ENCODE measurements at regions not wholly inside any gene's neighbourhood (a gene's known extent, or its start where the extent isn't known, plus 50 kb on each side); places are given as distances from the start of the nearest gene placed in this dataset.
"Not testable (repeated sequence)": the region's sequence is repeated elsewhere in the genome, so short reads cannot be mapped to it uniquely, and the experiment has no call there.

DNA sequence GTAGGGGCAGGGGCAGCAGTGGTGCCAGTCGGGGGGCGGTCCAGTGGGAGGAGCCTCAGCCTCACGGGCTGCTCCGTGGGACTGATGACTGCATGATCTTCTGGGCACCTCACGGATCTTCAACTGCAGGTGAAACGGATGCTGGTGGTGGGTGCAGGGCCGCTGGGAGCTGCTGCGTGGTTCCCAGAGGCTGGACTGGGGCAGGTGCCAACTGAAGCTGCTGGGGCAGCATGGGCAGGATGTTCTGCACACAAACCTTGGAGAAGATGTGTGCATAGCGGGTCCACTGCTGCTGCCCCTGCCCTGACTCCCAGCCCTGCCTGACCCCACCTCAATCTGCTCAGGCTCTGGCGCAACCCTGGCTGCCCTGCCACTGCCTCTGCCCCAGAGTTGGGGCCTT is 104.2 kb upstream of the TP53BP2 start:
- not testable (repeated sequence) for H3K27ac ChIP-seq (ENCODE audit: low read length); H3K27me3 ChIP-seq (ENCODE audit: low read depth, low read length); H3K4me3 ChIP-seq (ENCODE audit: low read depth in 1 of 2, low read length in 2 of 2); H3K4me1 ChIP-seq (ENCODE audit: control insufficient read depth in 1 of 2, insufficient read depth in 2 of 2, low read length in 2 of 2); H3K9me3 ChIP-seq (ENCODE audit: control insufficient read depth in 1 of 2, low read length in 2 of 2); H3K36me3 ChIP-seq (ENCODE audit: control insufficient read depth in 1 of 2, insufficient read depth in 2 of 2, low read length in 2 of 2)

DNA sequence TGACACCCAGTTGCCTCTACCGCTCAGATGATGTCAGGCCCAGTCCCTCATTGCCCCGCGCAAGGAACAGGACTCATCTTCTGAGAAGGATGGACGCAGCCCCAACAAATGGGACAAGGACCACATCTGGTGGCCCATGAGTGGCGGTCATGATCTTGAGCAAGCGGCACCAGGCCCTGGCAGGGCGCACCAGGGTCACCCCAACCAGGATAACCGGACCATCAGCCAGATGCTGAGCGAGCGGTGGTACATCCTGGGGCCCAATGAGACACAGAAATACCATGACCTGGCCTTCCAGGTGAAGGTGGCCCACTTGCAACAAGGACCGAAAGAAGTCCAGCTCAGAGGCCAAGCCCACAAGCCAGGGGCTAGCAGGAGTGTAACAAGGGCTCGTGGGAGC is 102.3 kb upstream of the TP53BP2 start:
- not testable (repeated sequence) for H3K27ac ChIP-seq (ENCODE audit: low read length); H3K9me3 ChIP-seq (ENCODE audit: control insufficient read depth in 1 of 2, low read length in 2 of 2); H3K27me3 ChIP-seq (ENCODE audit: low read depth, low read length); H3K4me1 ChIP-seq (ENCODE audit: control insufficient read depth in 1 of 2, insufficient read depth in 2 of 2, low read length in 2 of 2); H3K36me3 ChIP-seq (ENCODE audit: control insufficient read depth in 1 of 2, insufficient read depth in 2 of 2, low read length in 2 of 2); H3K4me3 ChIP-seq (ENCODE audit: low read depth in 1 of 2, low read length in 2 of 2)

- H3K27ac ChIP-seq (ENCODE audit: low read length) = not testable (repeated sequence)
Measured at GRCh38 chr1:223936592-223936991, 90.8 kb upstream of the TP53BP2 start.

GRCh38 chr1:223931476-223931875 is 85.7 kb upstream of the TP53BP2 start:
- not testable (repeated sequence) for H3K4me3 ChIP-seq (ENCODE audit: low read depth in 1 of 2, low read length in 2 of 2); H3K9me3 ChIP-seq (ENCODE audit: control insufficient read depth in 1 of 2, low read length in 2 of 2); H3K27ac ChIP-seq (ENCODE audit: low read length); H3K27me3 ChIP-seq (ENCODE audit: low read depth, low read length); H3K36me3 ChIP-seq (ENCODE audit: control insufficient read depth in 1 of 2, insufficient read depth in 2 of 2, low read length in 2 of 2); H3K4me1 ChIP-seq (ENCODE audit: control insufficient read depth in 1 of 2, insufficient read depth in 2 of 2, low read length in 2 of 2)

More at GRCh38 chr1:223936592-223936991, 90.8 kb upstream of the TP53BP2 start:
- H3K27me3 ChIP-seq (ENCODE audit: low read depth, low read length); H3K4me1 ChIP-seq (ENCODE audit: control insufficient read depth in 1 of 2, insufficient read depth in 2 of 2, low read length in 2 of 2); H3K36me3 ChIP-seq (ENCODE audit: control insufficient read depth in 1 of 2, insufficient read depth in 2 of 2, low read length in 2 of 2); H3K4me3 ChIP-seq (ENCODE audit: low read depth in 1 of 2, low read length in 2 of 2); H3K9me3 ChIP-seq (ENCODE audit: control insufficient read depth in 1 of 2, low read length in 2 of 2): not testable (repeated sequence)

DNA sequence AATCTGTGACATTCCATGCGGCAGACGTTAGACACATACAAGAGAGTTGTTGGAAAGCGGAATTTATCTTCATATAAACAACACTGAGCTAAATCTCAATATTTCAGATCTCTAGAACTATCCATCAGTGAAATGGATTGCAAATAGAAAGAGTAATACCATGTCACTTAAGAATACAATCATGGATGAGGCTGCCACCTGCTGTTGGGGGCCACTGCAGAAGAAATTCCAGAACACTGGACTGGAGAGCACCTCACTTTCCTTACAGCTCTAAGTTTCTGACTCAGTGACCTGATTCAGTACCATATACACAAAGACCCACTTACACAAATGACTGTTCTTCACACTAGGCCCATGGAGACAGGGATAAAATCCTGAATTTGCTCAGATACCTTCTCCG is 75.1 kb upstream of the TP53BP2 start:
- not testable (repeated sequence) for H3K4me1 ChIP-seq (ENCODE audit: control insufficient read depth in 1 of 2, insufficient read depth in 2 of 2, low read length in 2 of 2); H3K27ac ChIP-seq (ENCODE audit: low read length); H3K27me3 ChIP-seq (ENCODE audit: low read depth, low read length); H3K9me3 ChIP-seq (ENCODE audit: control insufficient read depth in 1 of 2, low read length in 2 of 2); H3K36me3 ChIP-seq (ENCODE audit: control insufficient read depth in 1 of 2, insufficient read depth in 2 of 2, low read length in 2 of 2); H3K4me3 ChIP-seq (ENCODE audit: low read depth in 1 of 2, low read length in 2 of 2)

GRCh38 chr1:223915476-223915875 is 69.7 kb upstream of the TP53BP2 start:
- H3K36me3 ChIP-seq (ENCODE audit: control insufficient read depth in 1 of 2, insufficient read depth in 2 of 2, low read length in 2 of 2); H3K4me3 ChIP-seq (ENCODE audit: low read depth in 1 of 2, low read length in 2 of 2); H3K27me3 ChIP-seq (ENCODE audit: low read depth, low read length); H3K4me1 ChIP-seq (ENCODE audit: control insufficient read depth in 1 of 2, insufficient read depth in 2 of 2, low read length in 2 of 2); H3K27ac ChIP-seq (ENCODE audit: low read length); H3K9me3 ChIP-seq (ENCODE audit: control insufficient read depth in 1 of 2, low read length in 2 of 2): not testable (repeated sequence)

DNA sequence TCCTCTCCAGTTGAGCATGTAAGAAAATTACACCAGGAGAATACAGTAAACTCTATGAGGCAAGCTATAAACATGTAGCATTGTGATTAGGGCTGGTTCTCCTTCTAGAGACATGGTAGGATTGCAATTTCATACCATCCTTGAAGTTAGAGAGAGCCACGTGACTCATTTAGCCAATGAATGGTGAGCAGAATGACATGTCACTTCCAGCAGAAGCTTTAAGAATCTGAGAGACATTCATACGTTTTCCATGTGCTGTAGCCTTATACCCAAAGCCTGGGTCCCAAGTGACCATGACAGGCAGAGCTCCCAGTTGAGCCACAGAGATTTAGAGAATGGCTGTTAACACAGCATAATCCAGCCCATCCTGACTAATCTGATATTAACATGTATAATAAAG is 68.0 kb upstream of the TP53BP2 start:
- not testable (repeated sequence) for H3K27me3 ChIP-seq (ENCODE audit: low read depth, low read length); H3K9me3 ChIP-seq (ENCODE audit: control insufficient read depth in 1 of 2, low read length in 2 of 2)

GRCh38 chr1:223907943-223908587 is 62.3 kb upstream of the TP53BP2 start:
- not testable (repeated sequence) for H3K36me3 ChIP-seq (ENCODE audit: control insufficient read depth in 1 of 2, insufficient read depth in 2 of 2, low read length in 2 of 2); H3K4me1 ChIP-seq (ENCODE audit: control insufficient read depth in 1 of 2, insufficient read depth in 2 of 2, low read length in 2 of 2); H3K9me3 ChIP-seq (ENCODE audit: control insufficient read depth in 1 of 2, low read length in 2 of 2); H3K27me3 ChIP-seq (ENCODE audit: low read depth, low read length); H3K27ac ChIP-seq (ENCODE audit: low read length); H3K4me3 ChIP-seq (ENCODE audit: low read depth in 1 of 2, low read length in 2 of 2)

More for the DNA sequence above, 68.0 kb upstream of the TP53BP2 start:
- not testable (repeated sequence) for H3K4me3 ChIP-seq (ENCODE audit: low read depth in 1 of 2, low read length in 2 of 2); H3K36me3 ChIP-seq (ENCODE audit: control insufficient read depth in 1 of 2, insufficient read depth in 2 of 2, low read length in 2 of 2); H3K27ac ChIP-seq (ENCODE audit: low read length); H3K4me1 ChIP-seq (ENCODE audit: control insufficient read depth in 1 of 2, insufficient read depth in 2 of 2, low read length in 2 of 2)

DNA sequence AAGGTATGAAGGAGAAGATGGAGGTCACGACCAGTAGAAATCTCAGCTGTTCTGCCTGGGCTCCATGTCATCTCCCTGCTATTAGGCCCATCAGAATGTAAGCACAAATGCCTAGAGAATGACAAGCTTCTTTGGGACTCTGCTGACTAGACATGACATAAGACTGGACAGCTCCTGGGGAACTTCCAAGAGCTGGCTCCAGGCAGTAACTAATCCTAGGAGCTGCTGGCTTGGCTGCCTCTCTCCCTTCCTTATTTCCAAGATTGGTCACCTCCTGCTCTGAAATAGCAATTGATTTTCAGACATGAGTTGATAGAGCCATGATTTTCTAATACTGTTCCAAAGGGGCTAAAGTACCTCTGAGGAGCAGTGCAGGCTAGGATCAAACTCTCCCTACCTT is 57.5 kb upstream of the TP53BP2 start:
- H3K4me1 ChIP-seq (ENCODE audit: control insufficient read depth in 1 of 2, insufficient read depth in 2 of 2, low read length in 2 of 2) = not testable (repeated sequence)

DNA sequence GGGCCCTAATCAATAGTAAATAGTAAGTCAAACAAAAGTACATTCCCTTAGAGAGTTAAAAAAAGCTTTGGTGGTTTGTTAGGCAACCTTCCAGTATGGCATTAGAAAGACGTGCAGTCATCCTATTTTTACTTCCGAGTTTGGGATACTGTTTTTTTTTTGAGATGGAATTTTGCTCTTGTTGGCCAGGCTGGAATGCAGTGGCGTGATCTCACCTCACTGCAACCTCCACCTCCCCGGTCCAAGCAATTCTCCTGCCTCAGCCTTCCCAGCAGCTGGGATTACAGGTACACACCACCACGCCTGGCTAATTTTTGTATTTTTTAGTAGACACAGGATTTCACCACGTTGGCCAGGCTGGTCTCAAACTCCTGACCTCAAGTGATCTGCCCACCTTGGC is 54.0 kb upstream of the TP53BP2 start:
- H3K27me3 ChIP-seq (ENCODE audit: low read depth, low read length); H3K4me3 ChIP-seq (ENCODE audit: low read depth in 1 of 2, low read length in 2 of 2); H3K4me1 ChIP-seq (ENCODE audit: control insufficient read depth in 1 of 2, insufficient read depth in 2 of 2, low read length in 2 of 2); H3K36me3 ChIP-seq (ENCODE audit: control insufficient read depth in 1 of 2, insufficient read depth in 2 of 2, low read length in 2 of 2); H3K9me3 ChIP-seq (ENCODE audit: control insufficient read depth in 1 of 2, low read length in 2 of 2); H3K27ac ChIP-seq (ENCODE audit: low read length): not testable (repeated sequence)

More for the DNA sequence above, 57.5 kb upstream of the TP53BP2 start:
- not testable (repeated sequence) for H3K36me3 ChIP-seq (ENCODE audit: control insufficient read depth in 1 of 2, insufficient read depth in 2 of 2, low read length in 2 of 2); H3K27me3 ChIP-seq (ENCODE audit: low read depth, low read length); H3K9me3 ChIP-seq (ENCODE audit: control insufficient read depth in 1 of 2, low read length in 2 of 2); H3K27ac ChIP-seq (ENCODE audit: low read length); H3K4me3 ChIP-seq (ENCODE audit: low read depth in 1 of 2, low read length in 2 of 2)

GRCh38 chr1:223897097-223897496 is 51.4 kb upstream of the TP53BP2 start:
- not testable (repeated sequence) for H3K27ac ChIP-seq (ENCODE audit: low read length); H3K36me3 ChIP-seq (ENCODE audit: control insufficient read depth in 1 of 2, insufficient read depth in 2 of 2, low read length in 2 of 2); H3K27me3 ChIP-seq (ENCODE audit: low read depth, low read length); H3K4me3 ChIP-seq (ENCODE audit: low read depth in 1 of 2, low read length in 2 of 2); H3K9me3 ChIP-seq (ENCODE audit: control insufficient read depth in 1 of 2, low read length in 2 of 2); H3K4me1 ChIP-seq (ENCODE audit: control insufficient read depth in 1 of 2, insufficient read depth in 2 of 2, low read length in 2 of 2)

- not testable (repeated sequence) for H3K4me1 ChIP-seq (ENCODE audit: control insufficient read depth in 1 of 2, insufficient read depth in 2 of 2, low read length in 2 of 2); H3K27ac ChIP-seq (ENCODE audit: low read length); H3K27me3 ChIP-seq (ENCODE audit: low read depth, low read length); H3K4me3 ChIP-seq (ENCODE audit: low read depth in 1 of 2, low read length in 2 of 2); H3K36me3 ChIP-seq (ENCODE audit: control insufficient read depth in 1 of 2, insufficient read depth in 2 of 2, low read length in 2 of 2); H3K9me3 ChIP-seq (ENCODE audit: control insufficient read depth in 1 of 2, low read length in 2 of 2)
Measured at GRCh38 chr1:223895950-223896349, 50.2 kb upstream of the TP53BP2 start.
